ENCODE measurements at regions not wholly inside any gene's neighbourhood (a gene's known extent, or its start where the extent isn't known, plus 50 kb on each side); places are given as distances from the start of the nearest gene placed in this dataset.

DNA sequence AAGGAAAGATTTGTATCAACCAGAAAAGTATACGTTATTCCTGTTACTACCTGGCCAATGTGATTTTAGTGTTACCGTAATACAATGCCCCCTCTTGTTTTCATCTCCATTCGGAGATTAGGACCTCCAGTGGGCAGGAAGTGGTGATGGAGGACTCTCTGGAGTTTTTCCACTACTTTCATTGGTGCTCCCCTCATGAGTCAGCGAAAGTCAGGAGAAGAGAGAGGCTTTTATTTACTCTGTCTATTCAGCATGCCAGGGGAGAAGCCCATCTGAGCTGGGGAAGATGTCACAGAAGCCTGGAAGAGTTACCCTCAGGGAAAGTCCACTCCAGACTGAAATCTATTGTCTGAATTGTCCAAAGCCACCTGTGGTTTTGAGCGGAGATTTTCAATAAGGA, 88.2 kb upstream of the THUMPD2 start:
- intact Hi-C loops (cut with micrococcal nuclease) (no loop called here), in situ Hi-C loops (cut with MboI; ENCODE audit: low sequenced_read_pairs) (no loop called here), dilution Hi-C loops (cut with HindIII; ENCODE audit: low sequenced_read_pairs, unreplicated experiment) (no loop called here)
- H4K8ac ChIP-seq (ENCODE audit: low read depth in 2 of 2, low read length in 2 of 2) = no peak overlapping the region
- no peak overlapping the region for H3K23ac ChIP-seq (ENCODE audit: low read depth, low read length)
- no CpG with 5 or more reads among the region's 5 CpGs for WGBS, 2 experiments (ENCODE audit: extremely low coverage in 2 of 2, insufficient read length in 1 of 2)
- H3K18ac ChIP-seq (ENCODE audit: low read depth, low read length) = no peak overlapping the region
- no peak overlapping the region for H3K27ac ChIP-seq (ENCODE audit: insufficient read depth, low read length)
- no peak overlapping the region for H3K4me2 ChIP-seq (ENCODE audit: low read depth, low read length)
- H3K9ac ChIP-seq (ENCODE audit: low read depth, low read length) = no peak overlapping the region
- no peaks in the 10 kb centered on the region for H4K20me1 ChIP-seq (ENCODE audit: insufficient read depth, low read length)
- no peak overlapping the region for H3K14ac ChIP-seq (replicated peaks; ENCODE audit: low read depth, low read length)
- H2BK15ac ChIP-seq (ENCODE audit: low read depth, low read length) = no peak overlapping the region
- H3K36me3 ChIP-seq (ENCODE audit: control insufficient read depth, insufficient read depth, low read length) = no peaks in the 10 kb centered on the region
- 0 out of 2 replicates have a peak, but pooled peaks cover 2% of the 10 kb centered on the region for H3K9me3 ChIP-seq (ENCODE audit: control insufficient read depth, insufficient read depth, low read length)
- H2AK5ac ChIP-seq (ENCODE audit: low read depth, low read length) = no peak overlapping the region
- no TSS peak for BruUV-seq (replicated peaks)
- H3K56ac ChIP-seq (ENCODE audit: extremely low read depth, insufficient read depth, low read length) = no peak overlapping the region
- DNase-seq = no peak
- H4K91ac ChIP-seq (ENCODE audit: insufficient read depth, low read depth, low read length) = no peak overlapping the region
- H2BK20ac ChIP-seq (ENCODE audit: low read depth, low read length) = no peak overlapping the region
- no peak for ATAC-seq (ENCODE audit: low read depth)
- ChIA-PET POLR2A (ENCODE audit: unreplicated experiment) (no interaction called here), CTCF (no interaction called here)
- TF ChIP-seq BHLHE40 (IDR thresholded peaks at IDR 0.05; ENCODE audit: low read depth, low read length) = no peak
- TF ChIP-seq MAZ (IDR thresholded peaks at IDR 0.05; ENCODE audit: borderline replicate concordance, low read depth, low read length) = no peak
- H3K27me3 ChIP-seq (ENCODE audit: control insufficient read depth, insufficient read depth, low read length) = peaks cover 4% of the 10 kb centered on the region
- H3K79me1 ChIP-seq (ENCODE audit: low read depth in 1 of 2, low read length in 2 of 2) = no peaks in the 10 kb centered on the region
- H2AK9ac ChIP-seq (replicated peaks; ENCODE audit: low read depth, low read length, poor library complexity) = no peak overlapping the region
- H4K5ac ChIP-seq (ENCODE audit: low read depth, low read length) = no peak overlapping the region
- H2BK120ac ChIP-seq (ENCODE audit: low read depth, low read length) = no peak overlapping the region
- H2BK5ac ChIP-seq (ENCODE audit: low read depth, low read length, poor library complexity, severe bottlenecking) = no peak overlapping the region
- H3K4ac ChIP-seq (ENCODE audit: low read depth, low read length) = no peak overlapping the region
- H3K9me1 ChIP-seq (ENCODE audit: insufficient read depth, low read length) = no peaks in the 10 kb centered on the region
- H3K4me3 ChIP-seq (ENCODE audit: insufficient read depth, low read depth, low read length) = no peak overlapping the region
- peaks cover 2% of the 10 kb centered on the region for H3K4me1 ChIP-seq (ENCODE audit: control insufficient read depth, insufficient read depth, low read length)
- no peak overlapping the region for H2AFZ ChIP-seq (replicated peaks; ENCODE audit: low read length, poor library complexity)
